ENCODE measurements at regions not wholly inside any gene's neighbourhood (a gene's known extent, or its start where the extent isn't known, plus 50 kb on each side); places are given as distances from the start of the nearest gene placed in this dataset.

DNA sequence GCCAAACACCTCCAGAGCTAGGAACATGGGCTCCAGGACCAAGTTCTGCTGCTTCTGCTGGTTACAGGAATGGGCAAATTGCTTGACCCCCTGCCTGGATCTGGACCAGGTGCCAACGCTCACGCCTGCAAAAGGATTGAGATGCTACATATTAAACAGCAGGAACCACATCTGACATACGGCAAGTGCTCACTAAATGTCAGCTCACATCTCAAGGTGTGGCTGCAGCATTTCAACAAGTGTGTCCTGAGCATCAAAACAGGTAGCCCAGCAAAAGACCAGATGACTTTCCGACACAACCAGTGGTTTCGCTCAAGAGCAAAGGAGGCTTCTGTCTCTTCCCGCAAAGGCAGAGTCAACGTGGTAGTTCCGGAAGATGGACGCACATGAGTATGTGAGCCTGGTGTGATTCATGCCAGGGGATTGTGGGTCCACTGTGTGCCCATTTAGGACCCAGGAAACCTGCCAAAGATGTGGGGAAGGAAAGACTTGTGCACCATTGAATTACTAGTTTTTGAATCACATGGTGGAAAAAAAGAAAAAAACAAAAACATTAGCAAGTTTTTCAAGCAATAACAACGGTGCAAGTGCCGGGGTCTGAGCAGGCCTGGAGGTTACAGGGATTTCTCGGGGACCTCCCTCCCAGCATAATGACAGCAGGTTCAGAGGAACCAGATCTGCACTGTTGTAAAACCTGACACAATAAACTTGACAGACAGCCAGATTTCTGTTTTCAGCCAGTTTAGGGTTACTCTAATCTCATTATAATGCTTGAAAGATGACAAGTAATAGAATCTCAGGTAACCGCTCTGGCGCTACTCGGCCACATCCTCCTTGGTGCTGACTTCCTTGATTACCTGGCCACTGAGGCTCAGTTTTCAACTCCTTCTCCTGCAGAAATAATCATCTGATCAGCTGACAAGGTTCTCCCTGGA, 77.9 kb downstream of the SOX1 start:
- TF ChIP-seq EP300 (IDR thresholded peaks at IDR 0.05) (no peak), POLR2AphosphoS5 (IDR thresholded peaks at IDR 0.05) (no peak)
- TF ChIP-seq, protein P1, sequence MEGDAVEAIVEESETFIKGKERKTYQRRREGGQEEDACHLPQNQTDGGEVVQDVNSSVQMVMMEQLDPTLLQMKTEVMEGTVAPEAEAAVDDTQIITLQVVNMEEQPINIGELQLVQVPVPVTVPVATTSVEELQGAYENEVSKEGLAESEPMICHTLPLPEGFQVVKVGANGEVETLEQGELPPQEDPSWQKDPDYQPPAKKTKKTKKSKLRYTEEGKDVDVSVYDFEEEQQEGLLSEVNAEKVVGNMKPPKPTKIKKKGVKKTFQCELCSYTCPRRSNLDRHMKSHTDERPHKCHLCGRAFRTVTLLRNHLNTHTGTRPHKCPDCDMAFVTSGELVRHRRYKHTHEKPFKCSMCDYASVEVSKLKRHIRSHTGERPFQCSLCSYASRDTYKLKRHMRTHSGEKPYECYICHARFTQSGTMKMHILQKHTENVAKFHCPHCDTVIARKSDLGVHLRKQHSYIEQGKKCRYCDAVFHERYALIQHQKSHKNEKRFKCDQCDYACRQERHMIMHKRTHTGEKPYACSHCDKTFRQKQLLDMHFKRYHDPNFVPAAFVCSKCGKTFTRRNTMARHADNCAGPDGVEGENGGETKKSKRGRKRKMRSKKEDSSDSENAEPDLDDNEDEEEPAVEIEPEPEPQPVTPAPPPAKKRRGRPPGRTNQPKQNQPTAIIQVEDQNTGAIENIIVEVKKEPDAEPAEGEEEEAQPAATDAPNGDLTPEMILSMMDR (IDR thresholded peaks at IDR 0.05): no peak
